ENCODE measurements at regions not wholly inside any gene's neighbourhood (a gene's known extent, or its start where the extent isn't known, plus 50 kb on each side); places are given as distances from the start of the nearest gene placed in this dataset.
"Not testable (repeated sequence)": the region's sequence is repeated elsewhere in the genome, so short reads cannot be mapped to it uniquely, and the experiment has no call there.

- Mint-ChIP-seq H3K4me3 (ENCODE audit: unreplicated experiment) (no peak overlapping the region), H3K27me3 (ENCODE audit: insufficient read depth, unreplicated experiment) (no peaks in the 10 kb centered on the region), H3K36me3 (ENCODE audit: insufficient read depth, unreplicated experiment) (no peaks in the 10 kb centered on the region), H3K4me1 (ENCODE audit: low read depth, unreplicated experiment) (no peaks in the 10 kb centered on the region), H3K27ac (ENCODE audit: unreplicated experiment) (no peak overlapping the region), H3K9me3 (ENCODE audit: unreplicated experiment) (no peaks in the 10 kb centered on the region)
- H3K9me3 ChIP-seq = no peaks in the 10 kb centered on the region
- no peak for TF ChIP-seq CTCF (IDR thresholded peaks at IDR 0.05; ENCODE audit: insufficient read depth in 1 of 2, low read depth in 1 of 2, low read length in 1 of 2, severe bottlenecking in 1 of 2, unreplicated experiment in 1 of 2)
- POLR2A ChIA-PET = no interaction called here
- no TSS peak for BruUV-seq (replicated peaks)
- no peak for DNase-seq
- H3K36me3 ChIP-seq (ENCODE audit: control insufficient read depth, insufficient read depth, low read length) = no peaks in the 10 kb centered on the region
- no peaks in the 10 kb centered on the region for H3K27me3 ChIP-seq (replicated peaks; ENCODE audit: control insufficient read depth, insufficient read depth, low read length)
- intact Hi-C loops (cut with micrococcal nuclease; ENCODE audit: unreplicated experiment) = no loop called here
- CTCF ChIA-PET = no interaction called here
- H3K4me3 ChIP-seq (ENCODE audit: low read depth, low read length) = no peak overlapping the region
- no peaks in the 10 kb centered on the region for H3K4me1 ChIP-seq
These were observed 230.5 kb upstream of the FKBP1C start for GRCh38 chr6:62980724-62981123.

- H3K36me3 Mint-ChIP-seq (ENCODE audit: insufficient read depth, unreplicated experiment) = no peaks in the 10 kb centered on the region
- H3K9me3 Mint-ChIP-seq (ENCODE audit: unreplicated experiment) = no peaks in the 10 kb centered on the region
- H3K4me3 ChIP-seq (ENCODE audit: low read depth, low read length) = no peak overlapping the region
- POLR2A ChIA-PET = no interaction called here
- H3K27me3 Mint-ChIP-seq (ENCODE audit: insufficient read depth, unreplicated experiment) = no peaks in the 10 kb centered on the region
- TF ChIP-seq CTCF (IDR thresholded peaks at IDR 0.05; ENCODE audit: insufficient read depth in 1 of 2, low read depth in 1 of 2, low read length in 1 of 2, severe bottlenecking in 1 of 2, unreplicated experiment in 1 of 2) = no peak
- no peak for DNase-seq
- BruUV-seq (replicated peaks) = no TSS peak
- H3K27me3 ChIP-seq (replicated peaks; ENCODE audit: control insufficient read depth, insufficient read depth, low read length) = no peaks in the 10 kb centered on the region
- H3K9me3 ChIP-seq = no peaks in the 10 kb centered on the region
- CTCF ChIA-PET = no interaction called here
- no peak overlapping the region for H3K4me3 Mint-ChIP-seq (ENCODE audit: unreplicated experiment)
- no peaks in the 10 kb centered on the region for H3K4me1 Mint-ChIP-seq (ENCODE audit: low read depth, unreplicated experiment)
- H3K27ac Mint-ChIP-seq (ENCODE audit: unreplicated experiment) = no peak overlapping the region
- H3K4me1 ChIP-seq = no peaks in the 10 kb centered on the region
- H3K36me3 ChIP-seq (ENCODE audit: control insufficient read depth, insufficient read depth, low read length) = no peaks in the 10 kb centered on the region
- intact Hi-C loops (cut with micrococcal nuclease; ENCODE audit: unreplicated experiment) = no loop called here
These were observed 228.3 kb upstream of the FKBP1C start for GRCh38 chr6:62982951-62983350.

GRCh38 chr6:62991696-62992095 is 219.6 kb upstream of the FKBP1C start:
- intact Hi-C loops (cut with micrococcal nuclease; ENCODE audit: unreplicated experiment); BruUV-seq (replicated peaks); H3K4me1 Mint-ChIP-seq (ENCODE audit: low read depth, unreplicated experiment): not testable (repeated sequence)

GRCh38 chr6:62993951-62994350 is 217.3 kb upstream of the FKBP1C start:
- Mint-ChIP-seq H3K4me1 (ENCODE audit: low read depth, unreplicated experiment) (peaks cover under 1% of the 10 kb centered on the region), H3K4me3 (ENCODE audit: unreplicated experiment) (no peak overlapping the region), H3K9me3 (ENCODE audit: unreplicated experiment) (no peaks in the 10 kb centered on the region), H3K27ac (ENCODE audit: unreplicated experiment) (no peak overlapping the region), H3K27me3 (ENCODE audit: insufficient read depth, unreplicated experiment) (no peaks in the 10 kb centered on the region), H3K36me3 (ENCODE audit: insufficient read depth, unreplicated experiment) (no peaks in the 10 kb centered on the region)
- TF ChIP-seq CTCF (IDR thresholded peaks at IDR 0.05; ENCODE audit: insufficient read depth in 1 of 2, low read depth in 1 of 2, low read length in 1 of 2, severe bottlenecking in 1 of 2, unreplicated experiment in 1 of 2) = no peak
- no peaks in the 10 kb centered on the region for H3K27me3 ChIP-seq (replicated peaks; ENCODE audit: control insufficient read depth, insufficient read depth, low read length)
- peaks cover 19% of the 10 kb centered on the region for H3K4me1 ChIP-seq
- no peaks in the 10 kb centered on the region for H3K36me3 ChIP-seq (ENCODE audit: control insufficient read depth, insufficient read depth, low read length)
- H3K4me3 ChIP-seq (ENCODE audit: low read depth, low read length) = no peak overlapping the region
- H3K9me3 ChIP-seq = no peaks in the 10 kb centered on the region
- POLR2A ChIA-PET = no interaction called here
- CTCF ChIA-PET = no interaction called here
- intact Hi-C loops (cut with micrococcal nuclease; ENCODE audit: unreplicated experiment) = no loop called here
- BruUV-seq (replicated peaks) = no TSS peak
- no peak for DNase-seq

More at GRCh38 chr6:62991696-62992095, 219.6 kb upstream of the FKBP1C start:
- H3K27ac Mint-ChIP-seq (ENCODE audit: unreplicated experiment); CTCF ChIA-PET; H3K9me3 ChIP-seq; POLR2A ChIA-PET; H3K27me3 ChIP-seq (replicated peaks; ENCODE audit: control insufficient read depth, insufficient read depth, low read length); H3K27me3 Mint-ChIP-seq (ENCODE audit: insufficient read depth, unreplicated experiment); DNase-seq; H3K4me3 Mint-ChIP-seq (ENCODE audit: unreplicated experiment); H3K36me3 Mint-ChIP-seq (ENCODE audit: insufficient read depth, unreplicated experiment); H3K9me3 Mint-ChIP-seq (ENCODE audit: unreplicated experiment); H3K4me1 ChIP-seq; H3K4me3 ChIP-seq (ENCODE audit: low read depth, low read length); H3K36me3 ChIP-seq (ENCODE audit: control insufficient read depth, insufficient read depth, low read length): not testable (repeated sequence)
